GM12864 (cell line): ENCODE measurements at regions not wholly inside any gene's neighbourhood (a gene's known extent, or its start where the extent isn't known, plus 50 kb on each side); places are given as distances from the start of the nearest gene placed in this dataset.

Experiments used
- DNase-seq: peaks from one replicate; pipeline ENCODE4 v3.0.0-alpha.2; 2011; ENCODE audit warnings: low read depth
- H3K4me3 ChIP-seq: 2 replicates; pipeline ENCODE4 v1.5.1; 2011; ENCODE audit warnings: mild to moderate bottlenecking, low read depth, low read length, control low read depth
- CTCF ChIP-seq: IDR thresholded peaks from 2 replicates; pipeline ENCODE4 v1.5.1; 2011; ENCODE audit warnings: low read depth, mild to moderate bottlenecking, moderate library complexity, low read length, control low read depth, inconsistent platforms; ENCODE audit errors: missing control alignments

- no peak for DNase-seq
- no peak overlapping the region for H3K4me3 ChIP-seq
- TF ChIP-seq CTCF: no peak
These were observed 61.8 kb upstream of the STK17B start for GRCh38 chr2:196233021-196233804.

DNA sequence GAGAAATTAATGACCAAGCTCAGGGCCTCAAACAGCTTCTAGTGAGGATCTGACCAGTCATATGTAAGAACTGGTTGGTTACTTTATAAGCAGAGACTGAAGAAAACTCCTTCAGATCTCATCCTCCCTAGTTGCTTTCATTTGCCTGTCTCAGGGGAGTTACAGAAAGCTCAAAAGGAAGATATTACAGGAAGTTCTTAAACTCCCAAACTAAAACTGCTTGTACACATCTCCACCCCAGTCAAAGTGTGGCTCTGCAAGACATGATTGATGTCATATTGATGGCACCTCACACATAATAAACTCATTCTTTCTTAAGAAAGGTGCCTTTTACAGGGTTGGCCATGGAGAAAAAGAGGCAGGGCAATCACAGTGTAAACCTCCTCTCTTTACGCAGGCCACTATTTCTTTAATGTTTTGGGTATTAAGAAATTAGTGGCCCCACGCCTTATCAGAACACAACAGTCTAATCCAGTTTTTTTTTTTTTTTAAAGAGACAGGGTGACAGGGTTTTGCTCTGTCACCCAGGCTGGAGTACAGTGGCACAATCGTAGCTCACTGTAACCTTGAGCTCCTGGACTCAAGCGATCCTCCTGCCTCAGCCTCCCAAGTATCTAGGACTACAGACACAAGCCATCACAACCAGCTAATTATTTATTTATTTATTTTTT is 62.6 kb upstream of the STK17B start:
- no peak overlapping the region for H3K4me3 ChIP-seq
- no peak for TF ChIP-seq CTCF
- no peak for DNase-seq

- TF ChIP-seq CTCF: no peak
- no peak for DNase-seq
- H3K4me3 ChIP-seq: no peak overlapping the region
These were observed 63.3 kb upstream of the STK17B start for GRCh38 chr2:196234672-196235071.

GRCh38 chr2:196238836-196239380 is 67.5 kb upstream of the STK17B start:
- no peak overlapping the region for H3K4me3 ChIP-seq
- DNase-seq: no peak
- TF ChIP-seq CTCF: no peak

GRCh38 chr2:196239622-196240587 is 68.5 kb upstream of the STK17B start:
- peak; percentile 86 for DNase-seq
- no peak overlapping the region for H3K4me3 ChIP-seq
- peak; percentile 12 for TF ChIP-seq CTCF

- no peak for TF ChIP-seq CTCF
- DNase-seq: no peak
- H3K4me3 ChIP-seq: no peak overlapping the region
These were observed 69.8 kb upstream of the STK17B start for GRCh38 chr2:196241175-196241574.
